ENCODE measurements at regions not wholly inside any gene's neighbourhood (a gene's known extent, or its start where the extent isn't known, plus 50 kb on each side); places are given as distances from the start of the nearest gene placed in this dataset.

DNA sequence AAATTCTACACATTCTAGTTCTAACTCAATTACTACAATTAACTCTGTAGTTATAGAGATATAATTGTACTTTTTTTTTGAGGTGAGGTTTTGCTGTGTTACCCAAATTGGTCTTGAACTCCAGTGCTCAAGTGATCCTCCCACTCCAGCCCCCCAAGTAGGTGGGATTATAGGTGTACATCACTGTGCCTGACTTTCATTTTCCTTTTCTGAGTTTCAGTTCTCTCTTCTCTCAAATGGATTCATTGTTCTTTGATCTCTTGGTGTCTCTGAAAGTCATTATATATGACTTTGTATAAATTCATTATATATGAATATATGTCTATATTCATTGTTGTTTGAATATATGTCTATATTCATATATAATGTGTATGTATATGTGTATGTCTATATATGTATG, 74.0 kb upstream of the GALNT2 start:
- no peak for DNase-seq (ENCODE audit: low spot score in 2 of 2, unreplicated experiment in 2 of 2)
- no peaks in the 10 kb centered on the region for H3K9me3 Mint-ChIP-seq
- H3K27me3 Mint-ChIP-seq (ENCODE audit: low read depth): peaks cover 11% of the 10 kb centered on the region
- no peak overlapping the region for H3K27ac Mint-ChIP-seq
- no peaks in the 10 kb centered on the region for H3K36me3 Mint-ChIP-seq
- no peaks in the 10 kb centered on the region for H3K4me1 Mint-ChIP-seq
- no peak overlapping the region for H3K4me3 Mint-ChIP-seq
- TF ChIP-seq, protein P1, sequence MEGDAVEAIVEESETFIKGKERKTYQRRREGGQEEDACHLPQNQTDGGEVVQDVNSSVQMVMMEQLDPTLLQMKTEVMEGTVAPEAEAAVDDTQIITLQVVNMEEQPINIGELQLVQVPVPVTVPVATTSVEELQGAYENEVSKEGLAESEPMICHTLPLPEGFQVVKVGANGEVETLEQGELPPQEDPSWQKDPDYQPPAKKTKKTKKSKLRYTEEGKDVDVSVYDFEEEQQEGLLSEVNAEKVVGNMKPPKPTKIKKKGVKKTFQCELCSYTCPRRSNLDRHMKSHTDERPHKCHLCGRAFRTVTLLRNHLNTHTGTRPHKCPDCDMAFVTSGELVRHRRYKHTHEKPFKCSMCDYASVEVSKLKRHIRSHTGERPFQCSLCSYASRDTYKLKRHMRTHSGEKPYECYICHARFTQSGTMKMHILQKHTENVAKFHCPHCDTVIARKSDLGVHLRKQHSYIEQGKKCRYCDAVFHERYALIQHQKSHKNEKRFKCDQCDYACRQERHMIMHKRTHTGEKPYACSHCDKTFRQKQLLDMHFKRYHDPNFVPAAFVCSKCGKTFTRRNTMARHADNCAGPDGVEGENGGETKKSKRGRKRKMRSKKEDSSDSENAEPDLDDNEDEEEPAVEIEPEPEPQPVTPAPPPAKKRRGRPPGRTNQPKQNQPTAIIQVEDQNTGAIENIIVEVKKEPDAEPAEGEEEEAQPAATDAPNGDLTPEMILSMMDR (IDR thresholded peaks at IDR 0.05; ENCODE audit: unreplicated experiment): no peak

DNA sequence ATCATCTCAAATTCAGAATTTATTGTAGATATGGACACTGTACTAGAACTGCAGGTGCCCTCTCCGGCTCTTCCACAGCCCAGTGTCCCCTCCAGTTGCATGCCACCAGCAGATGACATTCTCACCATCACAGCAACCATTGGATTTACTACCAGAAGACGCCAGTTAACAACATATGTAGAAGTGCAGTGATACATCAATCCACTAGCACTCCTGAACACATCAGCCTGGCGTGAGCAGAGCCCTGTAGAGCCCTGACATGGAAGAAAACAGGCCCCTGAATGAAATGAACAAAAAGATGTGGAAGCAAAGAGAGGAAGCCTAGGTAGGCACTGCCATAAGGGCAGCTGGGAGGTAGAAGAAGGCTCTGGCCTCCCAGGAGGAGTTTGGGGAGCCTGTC, 73.1 kb upstream of the GALNT2 start:
- Mint-ChIP-seq H3K27ac (no peak overlapping the region), H3K9me3 (no peaks in the 10 kb centered on the region), H3K4me1 (no peaks in the 10 kb centered on the region), H3K36me3 (no peaks in the 10 kb centered on the region), H3K4me3 (no peak overlapping the region), H3K27me3 (ENCODE audit: low read depth) (peaks cover 4% of the 10 kb centered on the region)
- TF ChIP-seq, protein P1 (IDR thresholded peaks at IDR 0.05; ENCODE audit: unreplicated experiment): no peak
- DNase-seq (ENCODE audit: low spot score in 2 of 2, unreplicated experiment in 2 of 2): no peak

DNA sequence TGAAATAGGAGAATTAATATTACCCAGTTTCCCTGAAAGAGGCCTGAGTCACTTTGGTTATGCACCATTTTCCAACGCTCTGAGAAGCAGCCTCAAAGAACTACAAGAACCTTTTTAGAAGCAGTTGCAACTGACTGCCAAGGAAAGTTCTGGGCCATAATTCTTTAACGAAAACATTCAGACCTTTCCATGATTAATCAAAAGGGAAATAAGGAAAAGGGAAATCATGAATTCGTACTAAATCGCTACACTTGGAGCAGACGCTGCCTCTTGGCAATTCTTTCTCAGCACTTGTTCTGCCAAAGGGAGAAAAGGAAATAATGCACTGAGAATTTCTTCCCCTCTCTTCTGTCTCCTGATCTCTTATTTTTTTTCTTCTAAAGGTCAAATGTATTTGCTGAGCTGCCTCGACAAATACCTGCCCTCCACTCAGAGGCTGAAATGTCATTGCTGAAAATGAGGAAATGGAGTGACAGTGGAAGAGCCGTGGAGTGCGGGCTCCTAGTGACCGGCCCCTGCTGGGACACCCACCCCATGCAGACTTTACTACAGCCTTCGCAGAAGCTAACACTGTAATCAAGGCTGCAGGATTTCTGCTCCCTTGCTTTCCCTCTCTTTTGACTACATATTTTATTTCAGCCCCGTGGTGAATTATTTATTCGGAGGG, 67.9 kb upstream of the GALNT2 start:
- Mint-ChIP-seq H3K27ac (no peak overlapping the region), H3K4me3 (no peak overlapping the region), H3K36me3 (no peaks in the 10 kb centered on the region), H3K9me3 (no peaks in the 10 kb centered on the region), H3K4me1 (no peaks in the 10 kb centered on the region), H3K27me3 (ENCODE audit: low read depth) (peaks cover 9% of the 10 kb centered on the region)
- no peak for DNase-seq (ENCODE audit: low spot score in 2 of 2, unreplicated experiment in 2 of 2)
- TF ChIP-seq, protein P1 (IDR thresholded peaks at IDR 0.05; ENCODE audit: unreplicated experiment): no peak

DNA sequence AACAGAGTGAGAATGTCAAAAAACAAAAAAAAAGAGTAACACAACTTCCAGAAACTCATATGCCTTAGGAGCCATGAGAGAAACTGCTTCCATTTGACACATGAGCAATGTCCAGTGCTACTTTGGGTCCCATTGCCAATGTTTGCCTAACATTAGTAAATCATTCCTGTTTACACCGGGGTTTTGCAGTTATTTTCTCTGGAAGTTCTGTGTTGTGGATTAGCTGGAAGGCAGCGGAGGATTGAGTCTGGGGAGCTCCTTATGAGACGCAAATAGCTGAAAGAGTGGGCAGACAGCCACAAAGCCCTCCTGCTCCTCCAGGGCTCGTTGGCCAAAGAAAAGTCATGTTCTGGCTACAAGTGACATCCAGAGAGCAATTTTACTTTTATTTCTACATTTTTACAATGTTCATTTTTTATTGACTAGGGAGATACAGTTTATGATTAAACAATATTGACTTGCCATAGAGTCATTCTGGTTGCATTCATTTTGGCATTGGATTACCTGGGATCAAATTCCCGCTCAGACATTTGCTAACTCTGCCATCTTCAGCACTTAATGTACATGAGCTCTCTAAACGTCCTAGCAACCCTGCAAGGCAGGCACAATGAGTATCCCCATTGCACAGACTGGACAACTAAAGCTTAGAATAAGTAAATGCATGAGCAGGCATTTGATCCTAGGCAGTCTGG, 66.4 kb upstream of the GALNT2 start:
- Mint-ChIP-seq H3K9me3 (no peaks in the 10 kb centered on the region), H3K36me3 (no peaks in the 10 kb centered on the region), H3K4me3 (no peak overlapping the region), H3K27me3 (ENCODE audit: low read depth) (peaks cover 16% of the 10 kb centered on the region), H3K4me1 (no peaks in the 10 kb centered on the region), H3K27ac (no peak overlapping the region)
- TF ChIP-seq, protein P1 (IDR thresholded peaks at IDR 0.05; ENCODE audit: unreplicated experiment): no peak
- no peak for DNase-seq (ENCODE audit: low spot score in 2 of 2, unreplicated experiment in 2 of 2)

DNA sequence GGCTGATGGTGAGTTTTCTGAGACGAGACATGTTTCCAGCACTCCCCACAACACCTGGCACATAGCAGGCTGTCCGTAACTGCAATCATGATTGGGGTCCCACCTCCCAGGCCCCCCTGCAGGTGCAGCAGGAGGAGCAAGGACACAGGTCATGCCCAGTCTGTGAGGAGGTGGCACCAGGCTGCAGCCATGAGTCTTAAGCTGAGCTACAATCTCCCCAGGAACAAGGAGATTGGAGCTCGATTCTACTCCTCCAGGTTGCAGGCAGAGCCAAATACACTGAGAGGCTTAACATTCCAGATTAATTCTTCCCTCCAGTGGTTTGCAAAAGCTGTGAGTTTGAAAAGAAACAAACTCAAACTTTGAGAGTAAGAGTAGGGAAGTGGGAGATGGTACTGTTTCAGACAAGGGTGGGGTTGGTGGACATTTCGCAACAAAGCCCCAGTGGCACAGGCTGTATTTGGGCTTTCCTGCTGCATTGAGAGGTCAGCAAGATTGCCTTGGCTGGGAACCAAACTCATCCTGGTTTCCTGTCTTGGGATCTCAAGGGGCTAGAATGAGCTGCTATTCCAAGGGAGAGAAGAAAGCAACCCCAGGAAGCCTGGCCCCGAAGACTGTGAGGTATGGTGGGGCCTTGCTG, 64.8 kb upstream of the GALNT2 start:
- TF ChIP-seq, protein P1 (IDR thresholded peaks at IDR 0.05; ENCODE audit: unreplicated experiment): no peak
- Mint-ChIP-seq H3K9me3 (no peaks in the 10 kb centered on the region), H3K27me3 (ENCODE audit: low read depth) (peaks cover 31% of the 10 kb centered on the region), H3K4me3 (no peak overlapping the region), H3K4me1 (no peaks in the 10 kb centered on the region), H3K36me3 (no peaks in the 10 kb centered on the region), H3K27ac (no peak overlapping the region)
- DNase-seq (ENCODE audit: low spot score in 2 of 2, unreplicated experiment in 2 of 2): no peak

All from mesothelial cell of epicardium (in vitro differentiated cells).